SU-DHL-6 (cell line): ENCODE measurements at regions not wholly inside any gene's neighbourhood (a gene's known extent, or its start where the extent isn't known, plus 50 kb on each side); places are given as distances from the start of the nearest gene placed in this dataset.

Experiments used
- H2AFZ ChIP-seq: fragments of 200-600 bp; sonication (generic); 2 replicates; pipeline ENCODE4 v1.6.1; 2014; ENCODE audit warnings: low read depth, mild to moderate bottlenecking, moderate library complexity, mixed read lengths, antibody characterized with exemption, low read length; ENCODE audit not compliant: severe bottlenecking
- H3F3A ChIP-seq: fragments of 200-600 bp; shearing (Covaris generic); 2 replicates; pipeline ENCODE4 v1.6.0; 2016; ENCODE audit warnings: antibody characterized with exemption, mild to moderate bottlenecking; ENCODE audit not compliant: insufficient read depth
- H3K27ac ChIP-seq: fragments of 200-600 bp; sonication (generic); 2 replicates; pipeline ENCODE4 v1.5.1; 2016; ENCODE audit warnings: low read depth, mild to moderate bottlenecking, low read length, moderate library complexity, mixed read lengths
- H3K27me3 ChIP-seq: fragments of 200-600 bp; sonication (generic), shearing (Covaris generic); 2 replicates; pipeline ENCODE4 v1.6.0; 2014; ENCODE audit warnings: mild to moderate bottlenecking, low read length
- H3K36me3 ChIP-seq: fragments of 200-600 bp; sonication (generic); 2 replicates; pipeline ENCODE4 v1.6.1; 2014; ENCODE audit warnings: mild to moderate bottlenecking, low read length, mixed read lengths
- H3K4me2 ChIP-seq: fragments of 300-600, 200-600 bp; shearing (Covaris generic), sonication (generic); 2 replicates; pipeline ENCODE4 v1.6.0; 2014; ENCODE audit warnings: low read length, low read depth, mild to moderate bottlenecking; ENCODE audit not compliant: poor library complexity, severe bottlenecking
- H3K4me3 ChIP-seq: fragments of 200-600 bp; sonication (generic); 2 replicates; pipeline ENCODE4 v1.5.1; 2014; ENCODE audit warnings: antibody characterized with exemption, low read length, mild to moderate bottlenecking, mixed read lengths; ENCODE audit not compliant: insufficient read depth, poor library complexity, severe bottlenecking
- H3K79me2 ChIP-seq: fragments of 200-600 bp; sonication (generic); 2 replicates; pipeline ENCODE4 v1.6.1; 2014; ENCODE audit warnings: mild to moderate bottlenecking, low read length, moderate library complexity; ENCODE audit not compliant: insufficient read depth
- H3K9ac ChIP-seq: fragments of 200-600 bp; sonication (generic); 2 replicates; pipeline ENCODE4 v1.7.0; 2014; ENCODE audit warnings: mild to moderate bottlenecking, low read length
- H3K9me2 ChIP-seq: fragments of 200-600 bp; sonication (generic); replicated peaks from 2 replicates; pipeline ENCODE4 v1.6.1; 2014; ENCODE audit warnings: low read length; ENCODE audit not compliant: insufficient read depth
- H3K9me3 ChIP-seq: fragments of 200-600 bp; sonication (generic); 2 replicates; pipeline ENCODE4 v1.6.1; 2014; ENCODE audit warnings: low read length, mixed read lengths; ENCODE audit not compliant: insufficient read depth
- H4K20me1 ChIP-seq: fragments of 200-600 bp; sonication (generic); 2 replicates; pipeline ENCODE4 v1.6.1; 2014; ENCODE audit warnings: low read depth, mild to moderate bottlenecking, antibody characterized with exemption, low read length, moderate library complexity, mixed read lengths
- EZH2phosphoT487 ChIP-seq: fragments of 200-600 bp; sonication (generic), shearing (Covaris generic); conservative IDR thresholded peaks from 2 replicates; pipeline ENCODE4 v1.6.1; 2018; ENCODE audit warnings: mild to moderate bottlenecking, antibody characterized with exemption, low read length, moderate library complexity, mixed read lengths
- TF ChIP-seq, protein P1 (sequence below): fragments of 200-600 bp; sonication (generic); IDR thresholded peaks from one replicate; pipeline ENCODE4 v1.5.1; 2017; ENCODE audit warnings: antibody characterized with exemption, mild to moderate bottlenecking, low read length, moderate library complexity; ENCODE audit not compliant: insufficient read depth, poor library complexity, severe bottlenecking

DNA sequence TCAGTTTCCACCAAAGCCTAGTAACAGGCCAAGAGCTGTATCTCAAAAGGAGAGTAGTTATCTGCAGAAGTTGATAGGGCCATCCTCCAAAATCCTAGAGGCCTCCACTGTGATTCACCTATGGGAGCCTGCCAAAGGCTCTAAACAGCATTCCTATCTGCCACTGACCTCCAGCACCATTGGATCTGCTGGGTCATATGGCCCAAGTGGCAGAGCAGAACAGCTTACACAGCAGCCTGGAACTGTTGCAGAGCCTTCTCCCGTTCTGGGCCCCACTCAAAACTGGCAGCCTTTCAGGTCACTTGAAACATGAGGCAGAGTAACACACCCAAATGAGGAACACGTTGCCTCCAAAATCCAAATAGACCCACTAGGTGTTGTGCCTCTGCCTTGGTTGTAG lies 345.2 kb upstream of the RND3 start:
- no peaks in the 10 kb centered on the region for H3K27me3 ChIP-seq
- no peaks in the 10 kb centered on the region for H3K79me2 ChIP-seq
- H3K27ac ChIP-seq: no peak overlapping the region
- no peaks in the 10 kb centered on the region for H3F3A ChIP-seq
- H3K9me2 ChIP-seq: no peaks in the 10 kb centered on the region
- H3K36me3 ChIP-seq: no peaks in the 10 kb centered on the region
- H3K9me3 ChIP-seq: no peaks in the 10 kb centered on the region
- no peak for TF ChIP-seq EZH2phosphoT487
- TF ChIP-seq, protein P1, sequence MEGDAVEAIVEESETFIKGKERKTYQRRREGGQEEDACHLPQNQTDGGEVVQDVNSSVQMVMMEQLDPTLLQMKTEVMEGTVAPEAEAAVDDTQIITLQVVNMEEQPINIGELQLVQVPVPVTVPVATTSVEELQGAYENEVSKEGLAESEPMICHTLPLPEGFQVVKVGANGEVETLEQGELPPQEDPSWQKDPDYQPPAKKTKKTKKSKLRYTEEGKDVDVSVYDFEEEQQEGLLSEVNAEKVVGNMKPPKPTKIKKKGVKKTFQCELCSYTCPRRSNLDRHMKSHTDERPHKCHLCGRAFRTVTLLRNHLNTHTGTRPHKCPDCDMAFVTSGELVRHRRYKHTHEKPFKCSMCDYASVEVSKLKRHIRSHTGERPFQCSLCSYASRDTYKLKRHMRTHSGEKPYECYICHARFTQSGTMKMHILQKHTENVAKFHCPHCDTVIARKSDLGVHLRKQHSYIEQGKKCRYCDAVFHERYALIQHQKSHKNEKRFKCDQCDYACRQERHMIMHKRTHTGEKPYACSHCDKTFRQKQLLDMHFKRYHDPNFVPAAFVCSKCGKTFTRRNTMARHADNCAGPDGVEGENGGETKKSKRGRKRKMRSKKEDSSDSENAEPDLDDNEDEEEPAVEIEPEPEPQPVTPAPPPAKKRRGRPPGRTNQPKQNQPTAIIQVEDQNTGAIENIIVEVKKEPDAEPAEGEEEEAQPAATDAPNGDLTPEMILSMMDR: no peak
- no peak overlapping the region for H3K4me3 ChIP-seq
- H4K20me1 ChIP-seq: no peaks in the 10 kb centered on the region
- H3K4me2 ChIP-seq: no peak overlapping the region
- no peak overlapping the region for H3K9ac ChIP-seq
- H2AFZ ChIP-seq: no peak overlapping the region

DNA sequence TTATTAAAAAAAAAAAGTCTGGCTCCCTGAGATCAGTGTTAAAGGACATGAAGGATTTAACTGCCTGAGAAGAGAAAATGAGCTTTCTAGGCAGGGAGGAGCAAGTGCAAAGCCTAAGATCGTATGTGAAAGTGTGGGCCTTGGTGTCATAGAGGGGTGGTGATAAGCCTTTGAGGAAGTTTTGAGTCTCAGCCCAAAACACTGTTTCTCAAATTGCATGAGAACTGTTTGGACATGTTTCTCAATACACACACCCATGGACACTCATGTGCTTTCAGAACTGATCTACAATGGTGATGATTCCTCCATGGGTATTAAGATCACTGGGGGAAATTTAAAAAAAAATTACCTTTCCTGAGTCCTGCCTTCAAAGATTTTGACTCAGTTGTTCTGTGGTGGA lies 336.7 kb upstream of the RND3 start:
- H3K9me3 ChIP-seq: no peaks in the 10 kb centered on the region
- no peak overlapping the region for H3K27ac ChIP-seq
- H3K4me2 ChIP-seq: no peak overlapping the region
- H2AFZ ChIP-seq: no peak overlapping the region
- no peaks in the 10 kb centered on the region for H3K9me2 ChIP-seq
- no peaks in the 10 kb centered on the region for H3K36me3 ChIP-seq
- no peak overlapping the region for H3K4me3 ChIP-seq
- no peaks in the 10 kb centered on the region for H3K27me3 ChIP-seq
- no peaks in the 10 kb centered on the region for H4K20me1 ChIP-seq
- no peaks in the 10 kb centered on the region for H3F3A ChIP-seq
- TF ChIP-seq EZH2phosphoT487: no peak
- TF ChIP-seq, protein P1: no peak
- H3K9ac ChIP-seq: no peak overlapping the region
- H3K79me2 ChIP-seq: no peaks in the 10 kb centered on the region

DNA sequence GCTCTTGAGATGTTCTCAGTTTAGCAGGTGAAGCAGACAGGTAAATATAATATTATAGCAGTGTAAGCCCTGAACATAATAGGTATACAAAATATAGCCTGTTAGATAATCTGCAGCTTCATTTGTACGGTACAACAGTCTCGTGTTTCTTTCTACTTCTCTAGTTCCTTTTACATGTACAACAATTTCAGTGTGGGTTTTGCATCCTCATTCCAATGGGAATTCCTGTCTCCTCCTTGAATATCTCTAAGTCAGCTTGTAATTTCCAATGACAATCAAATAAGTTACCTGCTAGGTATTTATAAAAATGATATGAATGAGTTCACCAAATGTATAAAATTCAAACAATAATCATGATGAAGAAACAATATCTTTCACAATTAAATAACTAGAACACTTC lies 330.0 kb upstream of the RND3 start:
- H3K27me3 ChIP-seq: no peaks in the 10 kb centered on the region
- no peaks in the 10 kb centered on the region for H3F3A ChIP-seq
- no peak for TF ChIP-seq EZH2phosphoT487
- TF ChIP-seq, protein P1: no peak
- H4K20me1 ChIP-seq: no peaks in the 10 kb centered on the region
- no peaks in the 10 kb centered on the region for H3K36me3 ChIP-seq
- H3K9ac ChIP-seq: no peak overlapping the region
- no peaks in the 10 kb centered on the region for H3K9me3 ChIP-seq
- H3K9me2 ChIP-seq: no peaks in the 10 kb centered on the region
- H3K79me2 ChIP-seq: no peaks in the 10 kb centered on the region
- H3K4me3 ChIP-seq: no peak overlapping the region
- no peak overlapping the region for H2AFZ ChIP-seq
- H3K27ac ChIP-seq: no peak overlapping the region
- H3K4me2 ChIP-seq: no peak overlapping the region
